HL-60 (cell line): ENCODE measurements at regions not wholly inside any gene's neighbourhood (a gene's known extent, or its start where the extent isn't known, plus 50 kb on each side); places are given as distances from the start of the nearest gene placed in this dataset.

Experiments
- GABPA ChIP-seq: IDR thresholded peaks from 2 replicates; pipeline ENCODE4 v1.6.1; 2012; ENCODE audit warnings: low read depth
- POLR2AphosphoS5 ChIP-seq: IDR thresholded peaks from 2 replicates; pipeline ENCODE4 v1.6.1; 2012; ENCODE audit warnings: low read depth

DNA sequence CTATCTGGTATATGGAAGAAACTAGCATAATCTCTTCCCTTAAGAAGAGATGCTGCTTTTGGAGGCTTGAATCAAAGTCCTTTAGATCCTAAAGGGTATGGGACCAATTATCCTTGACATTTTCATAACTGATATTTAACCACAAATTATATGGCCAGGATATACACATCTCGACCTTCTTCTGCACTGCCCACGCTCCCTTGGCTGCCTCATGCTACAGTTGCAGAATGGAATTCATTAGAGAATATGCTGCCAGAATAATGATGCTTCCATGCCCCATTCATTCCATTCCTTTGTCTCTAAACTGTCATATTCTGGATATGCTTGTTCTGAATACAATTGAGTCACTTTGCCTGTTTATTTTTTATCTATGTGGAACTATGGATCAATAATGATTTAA is 157.1 kb upstream of the PACRGL start:
- no peak for TF ChIP-seq POLR2AphosphoS5
- no peak for TF ChIP-seq GABPA
